ENCODE measurements at regions not wholly inside any gene's neighbourhood (a gene's known extent, or its start where the extent isn't known, plus 50 kb on each side); places are given as distances from the start of the nearest gene placed in this dataset.

DNA sequence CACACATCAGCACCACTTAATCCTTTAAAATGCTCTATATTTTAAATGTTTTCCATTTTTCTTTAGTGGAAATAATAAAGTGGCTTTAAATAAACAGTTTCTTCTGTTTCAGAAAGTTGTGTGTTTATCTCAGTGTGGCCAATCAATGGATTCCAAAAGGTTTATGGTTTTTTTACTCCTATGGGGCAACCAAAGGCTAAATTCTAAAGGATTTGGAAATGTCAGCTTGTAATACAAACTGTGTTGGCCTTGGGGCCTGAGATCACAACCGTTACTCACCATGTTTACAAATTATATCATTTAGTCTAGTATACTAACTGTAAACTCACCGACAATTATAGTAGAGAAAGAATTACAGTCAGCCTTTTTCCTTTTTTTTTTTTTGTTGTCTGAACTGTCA, 827.2 kb downstream of the EPHA4 start:
- CTCF ChIA-PET: no interaction called here
- DNase-seq (ENCODE audit: low read depth): no peak
- no peak overlapping the region for H3K4me3 ChIP-seq (ENCODE audit: low read depth, low read length)
- no peaks in the 10 kb centered on the region for H3K36me3 ChIP-seq (ENCODE audit: control insufficient read depth, insufficient read depth, low read length)
- POLR2A ChIA-PET: no interaction called here
- H3K27me3 ChIP-seq (ENCODE audit: control insufficient read depth, insufficient read depth, low read length): no peaks in the 10 kb centered on the region
- TF ChIP-seq, protein P1, sequence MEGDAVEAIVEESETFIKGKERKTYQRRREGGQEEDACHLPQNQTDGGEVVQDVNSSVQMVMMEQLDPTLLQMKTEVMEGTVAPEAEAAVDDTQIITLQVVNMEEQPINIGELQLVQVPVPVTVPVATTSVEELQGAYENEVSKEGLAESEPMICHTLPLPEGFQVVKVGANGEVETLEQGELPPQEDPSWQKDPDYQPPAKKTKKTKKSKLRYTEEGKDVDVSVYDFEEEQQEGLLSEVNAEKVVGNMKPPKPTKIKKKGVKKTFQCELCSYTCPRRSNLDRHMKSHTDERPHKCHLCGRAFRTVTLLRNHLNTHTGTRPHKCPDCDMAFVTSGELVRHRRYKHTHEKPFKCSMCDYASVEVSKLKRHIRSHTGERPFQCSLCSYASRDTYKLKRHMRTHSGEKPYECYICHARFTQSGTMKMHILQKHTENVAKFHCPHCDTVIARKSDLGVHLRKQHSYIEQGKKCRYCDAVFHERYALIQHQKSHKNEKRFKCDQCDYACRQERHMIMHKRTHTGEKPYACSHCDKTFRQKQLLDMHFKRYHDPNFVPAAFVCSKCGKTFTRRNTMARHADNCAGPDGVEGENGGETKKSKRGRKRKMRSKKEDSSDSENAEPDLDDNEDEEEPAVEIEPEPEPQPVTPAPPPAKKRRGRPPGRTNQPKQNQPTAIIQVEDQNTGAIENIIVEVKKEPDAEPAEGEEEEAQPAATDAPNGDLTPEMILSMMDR (IDR thresholded peaks at IDR 0.05; ENCODE audit: insufficient read depth, low read depth, low read length): no peak

DNA sequence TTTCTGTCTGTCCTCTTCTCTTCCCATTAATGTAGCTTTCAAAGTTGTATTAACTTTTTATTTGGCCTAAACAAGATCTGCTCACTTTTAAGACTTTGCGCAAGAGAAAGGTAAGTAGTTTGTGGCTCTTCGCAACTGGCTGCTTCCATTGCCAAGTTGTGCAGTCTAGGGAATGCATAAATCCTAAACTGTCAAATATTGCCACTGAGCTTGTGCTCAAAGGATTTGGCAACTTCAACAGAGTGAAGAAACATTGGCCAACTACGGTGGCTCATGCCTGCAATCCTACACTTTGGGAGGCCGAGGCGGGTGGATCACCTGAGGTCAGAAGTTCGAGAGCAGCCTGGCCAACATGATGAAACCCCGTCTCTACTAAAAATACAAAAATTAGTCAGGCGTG, 826.4 kb downstream of the EPHA4 start:
- Histone ChIP-seq H3K4me3 (ENCODE audit: low read depth, low read length) (no peak overlapping the region), H3K36me3 (ENCODE audit: control insufficient read depth, insufficient read depth, low read length) (no peaks in the 10 kb centered on the region), H3K27me3 (ENCODE audit: control insufficient read depth, insufficient read depth, low read length) (no peaks in the 10 kb centered on the region)
- TF ChIP-seq, protein P1 (IDR thresholded peaks at IDR 0.05; ENCODE audit: insufficient read depth, low read depth, low read length): no peak
- CTCF ChIA-PET: no interaction called here
- DNase-seq (ENCODE audit: low read depth): no peak
- POLR2A ChIA-PET: no interaction called here

DNA sequence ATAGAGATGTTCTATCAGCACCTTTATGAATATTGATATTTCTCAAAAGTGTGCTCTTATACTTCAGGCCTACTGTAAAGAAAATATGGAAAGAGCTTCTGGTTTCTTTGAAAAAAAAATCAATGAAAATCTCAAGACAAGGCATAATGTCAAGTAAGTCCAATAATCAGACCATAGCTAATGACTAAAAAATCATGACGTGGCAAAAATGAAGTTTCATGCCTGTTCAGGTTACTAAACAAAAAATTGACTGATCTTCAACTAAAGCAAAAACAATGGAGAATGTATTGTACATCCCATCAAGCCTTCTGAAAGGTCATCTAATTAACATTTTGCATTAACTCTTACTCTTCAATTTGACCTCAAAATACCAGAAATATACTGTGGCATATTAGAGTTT, 824.4 kb downstream of the EPHA4 start:
- H3K36me3 ChIP-seq (ENCODE audit: control insufficient read depth, insufficient read depth, low read length): no peaks in the 10 kb centered on the region
- ChIA-PET CTCF (interaction anchor here (1.0 to 1.3 kb wide), 2 partner anchors 10 to 19 kb away, joined by 3 read pairs; no protein-coding TSS in a partner anchor), POLR2A (no interaction called here)
- no peak overlapping the region for H3K4me3 ChIP-seq (ENCODE audit: low read depth, low read length)
- no peaks in the 10 kb centered on the region for H3K27me3 ChIP-seq (ENCODE audit: control insufficient read depth, insufficient read depth, low read length)
- TF ChIP-seq, protein P1 (IDR thresholded peaks at IDR 0.05; ENCODE audit: insufficient read depth, low read depth, low read length): no peak
- DNase-seq (ENCODE audit: low read depth): no peak

DNA sequence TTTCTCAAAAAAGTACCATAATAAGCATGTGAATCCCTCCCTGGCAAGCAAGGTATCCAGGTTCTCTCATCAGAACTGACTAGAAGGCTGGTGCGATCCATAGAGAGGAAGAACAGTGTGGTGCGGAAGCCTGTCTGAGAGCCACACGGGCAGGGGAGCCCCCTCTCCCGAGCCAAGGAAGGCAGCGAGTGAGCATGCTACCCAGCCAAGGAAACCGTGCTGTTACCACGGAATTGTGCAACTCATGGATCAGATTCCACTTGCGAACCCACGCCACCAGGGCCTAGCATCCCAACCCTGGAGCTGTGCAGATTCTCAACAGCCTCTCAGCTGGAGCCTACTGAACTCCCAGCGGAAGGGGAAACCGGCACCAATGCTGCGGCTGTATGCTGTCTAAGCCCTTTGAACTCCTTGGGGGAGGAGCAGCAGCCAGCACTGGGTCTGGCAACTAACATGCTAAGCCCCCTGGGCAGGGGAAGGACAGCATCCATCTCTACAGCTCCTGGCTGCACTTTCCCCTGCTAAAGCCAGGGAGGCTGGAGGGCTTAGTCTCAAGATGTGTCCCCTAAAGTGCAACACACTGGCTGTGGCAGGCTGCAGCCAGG, 823.1 kb downstream of the EPHA4 start:
- POLR2A ChIA-PET: no interaction called here
- H3K27me3 ChIP-seq (ENCODE audit: control insufficient read depth, insufficient read depth, low read length): no peaks in the 10 kb centered on the region
- no peak for DNase-seq (ENCODE audit: low read depth)
- CTCF ChIA-PET: interaction anchor here (0.6 kb wide), 1 partner anchor 506 kb away, joined by 4 read pairs; no protein-coding TSS in a partner anchor
- TF ChIP-seq, protein P1 (IDR thresholded peaks at IDR 0.05; ENCODE audit: insufficient read depth, low read depth, low read length): no peak
- H3K4me3 ChIP-seq (ENCODE audit: low read depth, low read length): no peak overlapping the region
- H3K36me3 ChIP-seq (ENCODE audit: control insufficient read depth, insufficient read depth, low read length): no peaks in the 10 kb centered on the region

DNA sequence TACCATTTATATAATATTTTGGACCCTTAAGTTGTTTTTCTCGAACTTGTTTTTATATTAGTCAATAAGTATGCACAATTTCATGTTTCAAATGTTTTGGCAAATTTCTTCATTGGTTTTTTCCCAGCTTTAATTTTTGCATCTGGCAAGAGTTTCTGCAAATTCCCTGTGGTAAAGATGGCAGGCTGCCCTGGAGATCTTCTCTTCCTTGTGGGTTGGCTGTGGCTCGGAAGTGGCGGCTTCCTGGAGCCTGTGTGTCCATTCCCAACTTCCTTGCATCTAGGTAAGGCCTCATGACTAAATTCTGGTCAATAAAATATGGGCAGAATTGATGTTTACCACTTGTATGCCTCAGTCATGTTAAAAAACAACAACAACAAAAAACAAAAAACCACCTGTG, 818.6 kb downstream of the EPHA4 start:
- POLR2A ChIA-PET: no interaction called here
- DNase-seq (ENCODE audit: low read depth): no peak
- CTCF ChIA-PET: interaction anchor here (0.5 kb wide), 1 partner anchor 14 kb away, joined by 3 read pairs; no protein-coding TSS in a partner anchor

More for the DNA sequence above, 818.6 kb downstream of the EPHA4 start:
- TF ChIP-seq, protein P1 (IDR thresholded peaks at IDR 0.05; ENCODE audit: insufficient read depth, low read depth, low read length): no peak
- Histone ChIP-seq H3K36me3 (ENCODE audit: control insufficient read depth, insufficient read depth, low read length) (no peaks in the 10 kb centered on the region), H3K27me3 (ENCODE audit: control insufficient read depth, insufficient read depth, low read length) (no peaks in the 10 kb centered on the region), H3K4me3 (ENCODE audit: low read depth, low read length) (no peak overlapping the region)
